IPS-15b (cell line): ENCODE measurements at regions not wholly inside any gene's neighbourhood (a gene's known extent, or its start where the extent isn't known, plus 50 kb on each side); places are given as distances from the start of the nearest gene placed in this dataset.
"Not testable (repeated sequence)": the region's sequence is repeated elsewhere in the genome, so short reads cannot be mapped to it uniquely, and the experiment has no call there.

ENCODE experiments used
- H3K27me3 ChIP-seq: one replicate; pipeline ENCODE4 v1.6.1; 2013; ENCODE audit warnings: low read length; ENCODE audit not compliant: control insufficient read depth, insufficient read depth
- H3K36me3 ChIP-seq: one replicate; pipeline ENCODE4 v1.6.1; 2013; ENCODE audit warnings: low read length; ENCODE audit not compliant: control insufficient read depth, insufficient read depth
- H3K4me1 ChIP-seq: one replicate; pipeline ENCODE4 v1.6.1; 2013; ENCODE audit warnings: mild to moderate bottlenecking, low read length; ENCODE audit not compliant: control insufficient read depth, insufficient read depth
- H3K4me3 ChIP-seq: one replicate; pipeline ENCODE4 v1.5.1; 2013; ENCODE audit warnings: low read depth, low read length
- H3K9ac ChIP-seq: one replicate; pipeline ENCODE4 v1.6.1; 2013; ENCODE audit warnings: low read depth, mild to moderate bottlenecking, low read length
- H3K9me3 ChIP-seq: one replicate; pipeline ENCODE4 v1.6.1; 2013; ENCODE audit warnings: mild to moderate bottlenecking, low read length; ENCODE audit not compliant: control insufficient read depth, insufficient read depth

DNA sequence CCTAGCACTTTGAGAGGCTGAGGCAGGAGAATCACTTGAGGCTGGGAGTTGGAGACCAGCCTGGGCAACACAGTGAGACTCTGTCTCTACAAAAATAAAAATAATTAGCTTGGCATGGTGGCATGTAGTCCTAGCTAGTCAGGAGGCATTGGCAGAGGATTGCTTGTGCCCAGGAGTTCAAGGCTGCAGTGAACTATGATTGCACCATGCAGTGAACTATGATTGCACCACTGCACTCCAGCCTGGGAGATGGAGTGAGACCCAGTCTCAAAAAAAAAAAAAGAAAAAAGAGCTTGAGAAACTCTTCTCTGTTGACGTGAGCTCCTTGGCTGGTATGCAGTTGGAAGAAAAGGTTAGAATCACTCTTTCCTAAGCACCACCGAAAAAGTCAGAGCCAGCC lies 125.1 kb upstream of the TNP1 start:
- no peaks in the 10 kb centered on the region for H3K4me1 ChIP-seq
- H3K9me3 ChIP-seq, result no peaks in the 10 kb centered on the region
- H3K9ac ChIP-seq, result no peak overlapping the region
- H3K36me3 ChIP-seq, result no peaks in the 10 kb centered on the region
- H3K4me3 ChIP-seq, result no peak overlapping the region
- H3K27me3 ChIP-seq, result no peaks in the 10 kb centered on the region

DNA sequence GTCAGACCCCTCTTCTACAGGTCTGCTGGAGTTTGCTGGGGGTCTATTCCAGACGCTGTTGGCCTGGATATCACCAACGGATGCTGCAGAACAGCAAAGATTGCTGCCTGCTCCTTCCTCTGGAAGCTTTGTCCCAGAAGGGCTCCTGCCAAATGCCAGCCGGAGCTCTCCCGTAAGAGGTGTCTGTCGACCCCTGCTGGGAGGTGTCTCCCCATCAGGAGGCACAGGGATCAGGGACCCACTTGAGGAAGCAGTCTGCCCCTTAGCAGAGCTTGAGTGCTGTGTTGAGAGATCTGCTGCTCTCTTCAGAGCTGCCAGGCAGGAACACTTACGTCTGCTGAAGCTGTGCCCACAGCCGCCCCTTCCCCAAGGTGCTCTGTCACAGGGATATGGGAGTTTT lies 122.1 kb upstream of the TNP1 start:
- not testable (repeated sequence) for H3K9ac ChIP-seq, H3K36me3 ChIP-seq, H3K9me3 ChIP-seq, H3K4me1 ChIP-seq, H3K4me3 ChIP-seq, H3K27me3 ChIP-seq

DNA sequence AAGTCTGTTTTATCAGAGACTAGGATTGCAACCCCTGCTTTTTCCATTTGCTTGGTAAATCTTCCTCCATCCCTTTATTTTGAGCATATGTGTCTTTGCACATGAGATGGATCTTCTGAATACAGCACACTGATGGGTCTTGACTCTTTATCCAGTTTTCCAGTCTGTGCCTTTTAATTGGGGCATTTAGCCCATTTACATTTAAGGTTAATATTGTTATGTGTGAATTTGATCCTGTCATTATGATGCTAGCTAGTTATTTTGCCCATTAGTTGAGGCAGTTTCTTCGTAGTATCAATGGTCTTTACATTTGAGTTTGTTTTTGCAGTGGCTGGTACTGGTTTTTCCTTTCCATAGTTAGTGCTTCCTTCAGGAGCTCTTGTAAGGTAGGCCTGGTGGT lies 120.6 kb upstream of the TNP1 start:
- not testable (repeated sequence) for H3K36me3 ChIP-seq, H3K9ac ChIP-seq, H3K4me3 ChIP-seq, H3K27me3 ChIP-seq, H3K4me1 ChIP-seq, H3K9me3 ChIP-seq

DNA sequence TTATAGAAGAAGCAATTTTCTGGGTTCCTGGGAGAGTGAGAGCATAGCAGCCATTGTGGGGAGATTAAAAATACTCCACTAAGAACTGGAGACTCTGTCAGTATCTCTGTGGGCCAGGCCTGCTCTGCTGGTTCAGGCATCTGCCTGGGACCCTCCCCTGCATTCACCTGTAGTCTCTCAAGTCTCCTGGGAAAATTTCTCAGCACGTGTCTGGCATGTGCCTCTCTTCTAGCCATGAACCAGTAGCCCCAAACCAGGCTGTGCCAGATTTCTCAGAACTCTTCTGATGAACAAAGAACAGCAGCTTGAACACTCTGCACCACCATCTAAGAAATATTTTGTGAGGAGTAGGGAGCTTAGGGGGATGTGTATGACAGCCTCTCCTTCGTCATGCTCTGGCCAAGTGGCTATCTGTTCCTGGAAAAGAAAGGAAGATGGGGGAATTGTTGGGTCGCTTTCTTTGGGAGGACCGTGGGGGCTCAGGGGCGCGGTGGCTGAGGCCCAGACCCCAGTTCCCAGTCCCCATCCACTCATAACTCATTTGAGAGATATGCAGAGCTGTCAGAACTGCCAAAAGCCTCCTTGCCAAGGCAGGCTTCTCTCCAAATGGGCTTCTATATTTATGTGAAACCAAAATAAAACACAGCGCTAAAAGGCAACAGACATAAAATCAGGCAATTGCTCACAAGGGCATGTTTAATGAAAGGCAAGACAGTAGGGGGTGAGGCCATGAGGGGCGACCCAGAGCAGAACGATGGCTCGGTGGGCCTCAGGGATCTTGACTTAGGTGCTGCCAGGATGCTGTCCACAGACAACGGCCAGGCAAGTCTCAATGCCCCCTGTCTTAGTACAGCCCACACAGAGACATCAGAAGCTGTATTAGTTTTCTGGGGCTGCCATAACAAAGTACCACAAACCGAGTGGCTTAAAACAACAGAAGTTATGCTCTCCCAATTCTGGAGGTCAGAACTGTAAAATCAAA lies 114.7 kb upstream of the TNP1 start:
- H3K36me3 ChIP-seq, result no peaks in the 10 kb centered on the region
- no peak overlapping the region for H3K9ac ChIP-seq
- no peaks in the 10 kb centered on the region for H3K27me3 ChIP-seq
- no peak overlapping the region for H3K4me3 ChIP-seq
- H3K4me1 ChIP-seq, result no peaks in the 10 kb centered on the region
- H3K9me3 ChIP-seq, result no peaks in the 10 kb centered on the region

DNA sequence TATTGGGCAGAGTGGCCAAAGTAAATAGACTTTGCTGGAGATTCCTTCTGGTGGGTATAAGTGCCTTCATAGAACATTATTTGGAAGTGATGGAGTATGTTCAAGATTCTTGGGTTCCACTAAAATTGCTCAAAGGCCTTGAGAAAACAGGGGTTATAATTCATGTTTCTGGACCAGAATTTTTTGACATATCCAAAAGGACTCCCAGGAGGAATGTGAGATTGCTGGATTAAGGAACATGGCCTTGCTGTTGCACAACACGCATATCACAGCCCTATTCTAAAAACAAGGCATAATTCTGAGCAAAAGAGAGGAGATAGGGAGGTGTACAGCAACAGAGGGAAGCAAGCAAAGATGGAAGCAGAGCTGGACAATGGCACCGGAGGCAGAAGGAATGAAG lies 111.7 kb upstream of the TNP1 start:
- Histone ChIP-seq H3K36me3 (no peaks in the 10 kb centered on the region), H3K9me3 (no peaks in the 10 kb centered on the region), H3K27me3 (no peaks in the 10 kb centered on the region), H3K9ac (no peak overlapping the region), H3K4me3 (no peak overlapping the region), H3K4me1 (no peaks in the 10 kb centered on the region)

DNA sequence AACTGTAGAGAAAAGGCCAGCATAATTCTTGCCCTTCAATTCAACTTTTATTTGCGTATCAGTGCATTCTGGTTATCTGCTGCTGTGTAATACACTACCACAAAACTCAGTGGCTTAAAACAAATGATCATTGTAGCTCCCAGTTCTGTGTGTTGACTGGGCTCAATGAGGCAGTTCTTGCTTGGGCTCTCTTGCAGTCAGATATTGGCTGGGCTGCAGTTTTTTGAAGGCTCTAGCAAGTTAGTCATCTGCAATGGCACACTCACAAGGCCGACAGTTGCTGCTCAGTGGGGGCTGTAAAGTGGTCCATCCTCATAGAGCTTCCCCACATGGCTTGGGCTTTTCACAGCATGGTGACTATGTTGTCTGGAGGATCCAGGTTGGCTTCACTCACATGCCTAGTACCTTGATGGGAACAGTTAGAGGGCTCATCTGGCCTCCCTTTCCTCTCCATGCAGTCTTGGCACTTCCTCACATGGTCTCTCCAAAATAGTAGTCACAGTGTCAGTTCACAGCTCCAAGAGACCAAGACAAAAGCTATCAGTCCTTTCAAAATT lies 110.6 kb upstream of the TNP1 start:
- Histone ChIP-seq H3K4me3 (no peak overlapping the region), H3K27me3 (no peaks in the 10 kb centered on the region), H3K9me3 (no peaks in the 10 kb centered on the region), H3K9ac (no peak overlapping the region), H3K36me3 (no peaks in the 10 kb centered on the region), H3K4me1 (no peaks in the 10 kb centered on the region)

DNA sequence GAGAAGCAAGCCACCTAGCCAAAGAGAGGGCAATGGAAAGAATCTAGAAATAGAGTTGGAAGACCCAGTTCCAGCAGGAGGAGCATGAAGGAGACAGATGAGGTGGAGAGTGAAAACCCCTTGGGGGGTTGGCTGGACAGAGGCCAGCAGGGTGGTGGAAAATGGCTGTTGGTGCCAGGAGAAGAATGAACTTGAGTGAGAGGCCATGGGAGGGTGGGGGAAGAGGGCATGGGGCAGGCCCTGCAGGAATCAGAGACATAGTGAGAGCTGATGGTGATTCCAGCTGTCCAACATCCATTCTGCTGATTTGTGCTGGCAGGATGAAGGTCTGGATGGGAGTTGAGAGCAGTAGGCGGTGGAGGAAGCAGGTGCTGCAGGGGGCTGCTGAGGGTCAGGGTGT lies 108.0 kb upstream of the TNP1 start:
- H3K9ac ChIP-seq, result no peak overlapping the region
- no peaks in the 10 kb centered on the region for H3K27me3 ChIP-seq
- H3K4me3 ChIP-seq, result no peak overlapping the region
- no peaks in the 10 kb centered on the region for H3K36me3 ChIP-seq
- H3K9me3 ChIP-seq, result no peaks in the 10 kb centered on the region
- no peaks in the 10 kb centered on the region for H3K4me1 ChIP-seq

DNA sequence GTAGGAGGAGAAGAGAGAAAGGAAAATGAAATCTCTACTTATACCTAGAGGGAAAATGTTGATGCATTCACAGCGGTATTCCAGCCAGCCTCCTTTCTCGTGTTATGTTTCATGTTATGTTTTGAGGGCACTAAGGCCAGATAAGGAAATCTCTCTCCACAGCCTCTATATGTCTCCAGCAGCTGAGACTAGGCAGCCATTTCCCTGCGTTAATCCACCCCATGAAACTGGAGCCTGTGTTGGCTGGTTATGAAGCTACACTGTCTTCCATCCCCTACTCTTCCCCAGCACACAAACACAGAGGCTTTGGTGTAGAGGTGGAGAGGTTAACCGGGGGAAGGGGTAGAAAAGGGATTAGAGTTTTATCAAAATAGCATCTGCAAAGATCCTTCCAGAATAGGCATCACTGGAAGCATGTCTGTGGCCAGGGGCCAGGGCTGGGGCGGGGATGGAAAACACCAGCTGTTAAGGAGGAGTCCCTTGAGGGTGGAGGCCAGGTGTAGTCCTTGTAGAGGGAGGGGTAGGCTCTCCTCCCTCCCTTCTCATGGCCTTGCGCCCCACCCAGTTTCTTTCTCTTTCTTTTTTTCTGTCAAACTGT lies 100.9 kb upstream of the TNP1 start:
- Histone ChIP-seq H3K9me3 (no peaks in the 10 kb centered on the region), H3K4me1 (no peaks in the 10 kb centered on the region), H3K4me3 (no peak overlapping the region), H3K36me3 (no peaks in the 10 kb centered on the region), H3K9ac (no peak overlapping the region), H3K27me3 (no peaks in the 10 kb centered on the region)

DNA sequence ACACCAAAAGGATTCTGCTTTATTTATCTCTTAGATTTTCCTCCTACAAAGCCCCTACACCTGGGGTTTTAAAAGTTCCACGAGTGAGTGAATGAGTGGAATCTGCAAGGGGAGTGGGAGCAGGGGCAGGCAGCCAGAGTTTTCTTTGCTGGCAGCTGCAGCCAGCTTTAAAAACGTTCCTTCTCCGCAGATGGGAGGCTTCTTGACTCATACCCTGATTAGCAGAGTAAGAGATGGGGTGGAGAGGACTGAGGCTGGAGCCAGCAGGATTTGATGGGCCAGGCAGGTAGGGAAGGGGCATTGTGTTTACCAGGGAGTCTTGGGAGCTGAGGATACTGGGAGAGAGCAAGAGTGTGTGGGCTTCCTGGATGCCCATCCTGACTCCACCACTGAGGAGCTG lies 99.6 kb upstream of the TNP1 start:
- H3K36me3 ChIP-seq, result no peaks in the 10 kb centered on the region
- H3K27me3 ChIP-seq, result no peaks in the 10 kb centered on the region
- no peak overlapping the region for H3K4me3 ChIP-seq
- H3K4me1 ChIP-seq, result no peaks in the 10 kb centered on the region
- H3K9ac ChIP-seq, result no peak overlapping the region
- H3K9me3 ChIP-seq, result no peaks in the 10 kb centered on the region

DNA sequence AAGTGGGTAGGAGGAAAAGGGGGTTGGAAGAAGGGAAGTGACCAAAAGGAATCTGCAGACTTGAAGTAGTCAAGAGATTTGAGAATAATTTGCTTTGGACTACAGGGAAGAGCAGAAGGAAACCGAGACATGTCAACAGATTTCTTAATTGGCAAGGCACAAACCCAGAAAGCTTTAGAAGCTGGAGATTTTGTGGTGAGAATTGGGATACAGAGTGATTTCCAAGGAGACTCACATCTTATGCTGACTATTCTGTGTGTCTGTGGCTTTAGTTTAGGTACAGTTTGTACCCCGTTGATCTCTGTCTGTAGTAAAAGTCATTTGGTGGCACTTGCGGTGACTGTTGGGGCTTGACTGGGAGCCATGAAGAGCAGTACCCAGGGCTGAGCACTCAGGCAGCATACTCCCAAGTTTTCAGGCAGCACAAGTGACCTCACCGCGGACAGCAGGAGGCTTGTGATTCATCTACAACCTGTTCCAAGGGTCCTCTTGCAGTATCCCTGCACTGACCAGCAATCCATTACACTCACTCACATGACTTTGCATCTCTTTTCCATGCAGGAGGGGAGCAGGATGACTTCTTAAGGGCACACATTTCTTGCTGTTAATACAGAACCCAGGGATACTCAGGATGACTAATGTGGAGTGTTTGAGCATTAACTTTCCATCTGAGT lies 97.1 kb upstream of the TNP1 start:
- Histone ChIP-seq H3K4me1 (no peaks in the 10 kb centered on the region), H3K9me3 (no peaks in the 10 kb centered on the region)

DNA sequence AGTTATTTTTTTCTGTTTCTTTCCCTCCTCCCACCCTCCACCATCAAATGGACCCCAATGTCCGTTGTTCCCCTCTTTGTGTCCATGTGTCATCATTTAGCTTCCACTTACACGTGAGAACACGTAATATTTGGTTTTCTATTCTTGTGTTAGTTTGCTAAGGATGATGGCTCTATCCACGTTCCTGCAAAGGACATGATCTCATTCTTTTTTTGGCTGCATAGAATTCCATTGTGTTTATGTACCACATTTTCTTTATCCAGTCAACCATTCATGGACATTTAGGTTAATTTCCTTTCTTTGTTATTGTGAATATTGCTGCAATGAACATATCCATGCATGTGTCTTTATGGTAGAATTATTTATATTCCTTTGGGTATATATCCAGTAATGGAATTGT lies 91.3 kb upstream of the TNP1 start:
- H3K9ac ChIP-seq, result no peak overlapping the region
- no peaks in the 10 kb centered on the region for H3K27me3 ChIP-seq
- H3K9me3 ChIP-seq, result no peaks in the 10 kb centered on the region
- H3K4me3 ChIP-seq, result no peak overlapping the region
- H3K4me1 ChIP-seq, result no peaks in the 10 kb centered on the region
- no peaks in the 10 kb centered on the region for H3K36me3 ChIP-seq

More for the DNA sequence above, 97.1 kb upstream of the TNP1 start:
- no peak overlapping the region for H3K9ac ChIP-seq
- no peaks in the 10 kb centered on the region for H3K27me3 ChIP-seq
- H3K4me3 ChIP-seq, result no peak overlapping the region
- no peaks in the 10 kb centered on the region for H3K36me3 ChIP-seq
